ENCODE measurements at regions not wholly inside any gene's neighbourhood (a gene's known extent, or its start where the extent isn't known, plus 50 kb on each side); places are given as distances from the start of the nearest gene placed in this dataset.
"Not testable (repeated sequence)": the region's sequence is repeated elsewhere in the genome, so short reads cannot be mapped to it uniquely, and the experiment has no call there.

DNA sequence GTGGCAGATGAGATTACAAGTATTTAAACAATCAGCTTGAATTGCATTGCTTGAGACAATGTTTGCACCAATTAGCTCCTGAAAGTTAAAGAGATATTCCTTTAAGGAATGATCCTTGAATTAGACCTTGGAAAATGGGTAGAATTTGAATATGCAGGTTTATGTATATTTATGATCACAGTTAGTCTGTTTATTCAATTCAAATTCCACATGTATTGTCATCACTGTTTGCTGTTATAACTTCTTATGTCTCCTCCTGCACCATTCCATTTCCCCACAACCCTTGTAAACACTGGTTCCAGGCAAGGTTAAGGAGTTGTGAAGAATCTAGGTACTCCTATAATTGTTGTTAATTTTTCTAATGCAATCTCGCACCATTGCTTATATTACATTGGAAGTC, 518.2 kb upstream of the PBX1 start:
- DNase-seq = no peak

DNA sequence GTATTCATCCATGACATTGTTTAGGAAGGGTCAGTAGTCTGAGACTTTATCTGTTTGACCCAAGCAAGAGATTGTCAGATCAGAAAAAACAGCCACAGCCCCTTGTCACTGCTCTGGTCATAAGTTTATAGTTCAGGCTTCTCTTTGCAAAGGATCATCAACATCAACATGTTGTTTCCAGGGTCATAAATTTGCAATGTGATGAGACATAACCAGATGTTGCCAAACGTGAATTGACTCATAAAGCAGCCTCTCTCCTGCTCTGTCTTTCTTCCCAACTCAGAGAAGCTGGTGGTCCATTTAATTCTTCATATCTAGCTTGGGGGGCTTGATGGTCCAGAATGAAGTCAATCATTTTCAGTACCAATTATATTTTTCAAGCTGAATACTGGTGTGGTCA, 507.2 kb upstream of the PBX1 start:
- DNase-seq = no peak

DNA sequence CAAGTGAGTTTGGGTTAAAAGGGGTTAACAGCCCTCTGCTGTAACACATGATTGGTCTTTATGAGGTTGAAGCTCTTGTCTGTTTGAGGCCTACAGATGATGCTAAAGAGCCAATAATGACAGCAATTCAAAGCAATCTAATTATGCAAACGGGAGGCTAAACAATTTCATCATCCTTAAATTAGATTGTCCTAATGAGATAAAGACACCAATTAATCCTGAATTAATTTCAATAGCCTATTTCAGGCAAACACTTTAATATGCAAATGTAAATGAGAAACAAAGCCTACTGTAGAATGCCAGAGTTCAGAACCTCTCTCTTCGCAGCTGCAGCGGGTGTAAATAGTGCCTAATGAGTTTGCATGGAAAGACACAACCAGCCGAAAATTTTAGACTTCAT, 504.7 kb upstream of the PBX1 start:
- peak; percentile 20 for DNase-seq

DNA sequence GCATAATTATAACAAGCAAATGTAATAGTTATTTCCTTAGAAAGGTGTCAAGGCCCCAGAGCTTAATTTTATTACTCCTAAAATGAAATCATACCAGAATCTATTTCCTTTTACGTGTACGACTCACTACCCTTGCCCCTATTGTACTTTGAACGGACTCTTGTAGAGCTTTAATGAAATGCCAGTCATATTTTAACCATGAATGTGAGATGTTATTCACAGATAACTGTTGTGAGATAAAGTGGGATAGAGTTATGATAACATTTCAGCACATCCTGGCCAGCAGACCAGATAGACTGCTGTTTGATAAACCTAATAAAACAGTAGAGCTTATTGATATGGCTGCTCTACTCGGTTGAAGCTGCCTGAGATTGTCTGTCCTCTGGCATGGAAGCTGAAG, 500.8 kb upstream of the PBX1 start:
- DNase-seq = no peak

DNA sequence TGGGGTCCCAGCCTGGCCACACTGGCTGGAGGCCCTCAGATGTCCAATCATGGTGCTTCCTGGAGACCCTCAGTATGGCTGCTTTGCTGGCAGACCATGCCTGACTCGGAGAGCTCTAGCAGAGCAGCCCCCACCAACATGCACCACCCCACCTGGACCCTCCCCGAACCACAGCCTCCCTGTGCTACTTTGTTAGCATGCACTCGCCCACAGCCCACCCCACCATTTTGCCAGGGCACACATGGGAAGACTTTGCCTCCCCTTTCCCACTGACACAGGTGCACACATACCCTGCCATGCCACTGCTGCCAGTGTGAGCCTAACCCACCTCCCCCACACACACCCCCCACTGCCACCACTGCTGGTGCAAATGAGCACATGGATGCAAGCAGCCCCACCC, 497.5 kb upstream of the PBX1 start:
- DNase-seq = no peak

DNA sequence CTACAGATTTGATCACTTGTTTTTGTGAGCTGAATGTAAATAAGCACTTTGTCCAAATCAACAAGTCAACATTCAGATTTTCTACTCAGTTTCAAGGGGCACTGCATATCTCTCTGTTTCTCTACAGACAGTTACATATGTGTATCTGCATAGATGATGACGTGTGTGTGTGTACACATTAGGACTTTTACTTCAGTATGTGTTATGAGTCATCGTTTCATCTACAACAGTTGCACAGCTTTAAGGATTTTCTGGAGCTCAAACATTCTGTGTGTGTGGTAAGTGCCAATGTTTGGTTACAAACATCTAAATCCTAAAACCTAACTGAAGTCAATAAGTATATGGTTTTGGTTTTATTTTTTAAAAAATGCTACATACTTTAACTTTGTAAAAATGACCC, 494.5 kb upstream of the PBX1 start:
- no peak for DNase-seq

DNA sequence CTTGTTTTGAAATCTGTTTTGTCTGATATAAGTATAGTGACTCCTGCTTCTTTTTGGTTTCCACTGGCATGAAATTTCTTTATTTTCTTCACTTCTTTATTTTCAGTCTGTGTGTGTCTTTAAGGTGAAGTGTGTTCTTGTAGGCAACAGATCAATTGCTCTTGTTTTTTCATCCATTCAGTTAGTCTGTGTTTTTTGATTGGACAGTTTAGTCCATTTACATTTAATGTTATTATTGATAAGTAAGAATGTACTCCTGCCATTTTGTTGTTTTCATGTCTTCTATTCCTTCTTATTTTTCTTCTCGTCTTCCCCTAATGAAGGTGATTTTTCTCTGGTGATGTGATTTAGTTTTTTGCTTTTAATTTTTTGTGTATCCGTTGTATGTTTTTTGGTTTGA, 487.7 kb upstream of the PBX1 start:
- no peak for DNase-seq

DNA sequence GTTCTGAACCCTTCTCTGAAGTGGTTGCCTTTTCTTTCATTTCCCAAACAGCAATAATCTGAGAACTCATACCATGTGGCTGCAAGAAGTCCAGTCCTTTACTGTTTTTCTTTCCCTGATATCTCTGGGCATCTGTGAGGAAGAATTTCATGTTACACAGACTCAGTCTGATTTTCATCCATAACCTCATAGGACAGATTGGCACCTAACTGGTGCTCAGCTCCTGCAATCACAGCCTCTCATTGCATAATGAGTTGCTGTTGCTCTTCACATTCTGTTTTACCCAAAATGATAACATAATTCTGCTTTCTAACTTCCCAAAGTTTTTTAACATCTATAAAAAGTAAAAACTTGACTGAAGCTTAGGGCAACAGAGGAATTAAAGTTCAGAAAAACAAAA, 472.2 kb upstream of the PBX1 start:
- no peak for DNase-seq

DNA sequence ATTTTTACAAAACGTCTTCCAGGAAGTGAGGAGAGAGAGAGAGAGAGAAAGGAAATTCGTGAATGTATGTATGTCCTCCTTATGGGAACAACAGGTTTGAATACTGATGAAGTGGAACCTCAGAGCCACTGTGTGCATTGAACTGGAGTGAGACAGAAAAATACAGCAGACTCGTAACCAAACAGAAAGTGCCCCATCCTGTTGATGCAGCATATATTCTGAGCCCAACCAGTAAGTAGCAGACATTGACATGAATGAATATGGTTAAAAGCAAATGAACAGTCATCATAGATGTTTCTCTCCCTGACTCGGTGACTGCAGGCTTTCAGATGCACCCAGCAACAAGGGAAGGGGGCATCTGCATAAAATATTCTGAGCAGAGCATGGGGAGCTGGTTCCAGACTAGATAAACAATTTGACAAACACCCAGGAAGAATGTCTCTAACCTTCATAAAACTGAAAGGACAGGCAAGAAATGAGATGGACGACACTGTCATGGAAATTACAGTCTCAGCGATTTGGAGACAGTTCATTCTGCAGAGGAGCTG, 471.0 kb upstream of the PBX1 start:
- no peak for DNase-seq

DNA sequence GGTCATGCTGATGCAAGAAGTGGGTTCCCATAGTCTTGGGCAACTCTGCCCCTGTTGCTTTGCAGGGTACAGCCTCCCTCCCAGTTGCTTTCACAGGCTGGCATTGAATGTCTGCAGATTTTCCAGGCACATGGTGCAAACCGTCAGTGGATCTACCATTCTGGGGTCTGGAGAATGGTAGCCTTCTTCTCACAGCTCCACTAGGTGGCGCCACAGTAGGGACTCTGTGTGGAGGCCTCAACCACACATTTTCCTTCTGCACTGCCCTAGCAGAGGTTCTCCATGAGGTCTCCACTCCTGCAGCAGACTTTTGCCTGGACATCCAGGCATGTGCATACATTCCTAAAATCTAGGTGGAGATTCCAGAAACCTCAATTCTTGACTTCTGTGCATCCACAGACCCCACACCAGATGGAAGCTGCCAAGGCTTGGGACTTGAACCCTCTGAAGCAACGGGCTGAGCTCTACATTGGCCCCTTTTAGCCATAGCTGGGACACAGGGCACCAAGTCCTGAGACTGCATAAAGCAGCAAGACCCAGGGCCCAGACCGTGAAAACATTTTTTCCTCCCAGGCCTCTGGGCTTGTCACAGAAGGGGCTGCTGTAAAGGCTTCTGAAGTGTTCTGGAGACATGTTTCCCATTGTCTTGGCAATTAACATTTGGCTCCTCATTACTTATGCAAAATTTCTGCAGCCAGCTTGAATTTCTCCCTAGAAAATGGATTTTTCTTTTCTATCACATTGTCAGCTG, 466.2 kb upstream of the PBX1 start:
- DNase-seq = no peak

DNA sequence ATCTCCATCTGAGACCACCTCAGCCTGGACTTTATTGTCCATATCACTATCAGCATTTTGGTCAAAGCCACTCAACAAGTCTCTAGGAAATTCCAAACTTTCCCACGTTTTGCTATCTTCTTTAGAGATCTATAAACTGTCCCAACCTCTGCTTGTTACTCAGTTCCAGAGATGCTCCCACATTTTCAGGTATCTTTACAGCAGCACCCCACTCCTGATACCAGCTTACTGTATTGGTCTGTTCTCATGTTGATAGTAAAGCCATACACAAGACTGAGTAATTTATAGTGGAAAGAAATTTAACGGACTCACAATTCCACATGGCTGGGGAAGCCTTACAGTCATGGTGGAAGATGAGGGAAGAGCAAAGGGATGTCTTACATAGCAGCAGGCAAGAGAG, 465.4 kb upstream of the PBX1 start:
- no peak for DNase-seq

DNA sequence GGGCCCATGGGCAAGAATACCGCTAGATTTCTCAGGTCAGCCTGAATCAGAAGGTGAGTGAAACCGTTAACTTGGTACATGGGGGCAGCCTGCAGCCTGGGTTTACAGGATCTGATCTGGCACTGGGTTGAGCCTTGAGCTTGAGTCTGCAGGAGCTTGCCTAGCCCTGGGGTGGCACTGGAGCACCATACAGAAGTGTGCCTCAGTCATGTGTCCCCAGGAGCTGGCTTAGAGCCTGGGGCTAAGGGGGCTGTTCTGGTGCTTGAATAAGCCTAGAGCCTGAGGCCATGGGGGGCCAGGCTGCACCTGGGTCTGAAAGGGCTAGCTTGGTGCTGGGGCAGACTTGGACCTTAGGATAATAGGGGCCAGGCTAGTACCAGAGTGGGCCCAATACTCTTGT, 457.2 kb upstream of the PBX1 start:
- no peak for DNase-seq

DNA sequence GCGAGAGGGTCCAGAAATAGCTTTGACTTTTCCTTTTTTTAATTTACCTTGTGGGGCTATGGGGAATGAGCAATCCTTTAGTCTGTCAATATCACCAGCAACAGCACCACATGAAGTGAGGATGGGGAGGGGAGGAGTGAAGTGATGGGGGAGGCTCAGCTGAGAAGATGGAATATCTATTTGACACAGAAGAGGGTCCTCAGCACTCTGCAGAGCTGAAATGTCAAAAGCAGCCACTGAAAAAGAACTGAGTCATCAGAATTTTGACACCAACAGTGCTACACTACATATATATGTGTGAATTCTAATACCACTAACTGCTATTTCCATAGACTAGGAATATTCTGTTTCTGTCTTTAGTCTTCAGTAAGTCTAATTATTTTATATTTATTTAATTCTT, 427.0 kb upstream of the PBX1 start:
- no peak for DNase-seq

DNA sequence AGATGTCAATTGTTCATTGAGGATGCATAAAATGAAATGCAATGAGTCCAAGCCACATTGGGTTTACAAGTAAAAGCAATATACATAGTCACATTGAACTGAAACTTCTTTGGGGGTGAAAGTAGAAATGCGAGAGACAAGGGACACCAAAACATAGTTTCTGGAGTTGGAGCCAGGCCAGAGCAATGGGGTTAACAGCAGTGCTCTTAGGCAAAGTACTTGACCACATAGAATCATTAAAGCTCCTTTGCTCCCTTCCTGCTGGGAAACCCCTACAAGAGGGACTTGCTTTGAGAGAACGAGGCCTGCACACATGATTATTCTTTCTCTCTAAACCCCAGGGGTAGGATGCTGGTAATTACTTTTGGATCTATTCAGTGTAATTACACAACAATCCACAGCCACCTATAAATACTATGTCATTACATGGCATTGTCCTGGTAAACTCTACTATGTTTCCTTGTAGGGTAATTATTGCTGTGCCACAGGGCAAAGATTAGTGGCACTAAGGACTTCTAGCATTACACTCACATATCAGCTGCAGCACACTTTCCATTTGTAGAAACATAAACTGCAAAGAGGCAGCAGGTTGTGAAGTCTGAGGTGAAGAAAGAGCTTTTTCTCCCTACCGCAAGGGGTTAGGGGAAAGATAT, 421.6 kb upstream of the PBX1 start:
- DNase-seq = no peak

DNA sequence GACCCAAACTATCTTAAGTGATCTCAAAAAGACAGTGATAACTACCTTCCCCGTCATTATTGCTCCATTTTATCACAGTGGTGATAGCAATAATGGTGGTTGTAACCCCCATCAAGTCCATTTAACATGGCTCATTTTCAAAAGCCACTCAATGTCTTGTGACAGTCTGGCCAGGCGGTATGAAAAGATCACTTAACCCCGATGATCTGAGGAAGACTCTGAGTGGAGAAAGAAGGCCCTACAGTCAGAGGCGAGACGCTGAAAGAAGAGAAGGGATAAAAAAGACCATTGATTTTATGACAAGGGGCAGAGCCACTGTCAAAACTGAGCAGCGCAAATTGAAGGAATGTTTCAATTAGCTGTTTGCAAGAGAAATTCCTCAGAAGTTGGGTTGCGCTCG, 417.2 kb upstream of the PBX1 start:
- no peak for DNase-seq

DNA sequence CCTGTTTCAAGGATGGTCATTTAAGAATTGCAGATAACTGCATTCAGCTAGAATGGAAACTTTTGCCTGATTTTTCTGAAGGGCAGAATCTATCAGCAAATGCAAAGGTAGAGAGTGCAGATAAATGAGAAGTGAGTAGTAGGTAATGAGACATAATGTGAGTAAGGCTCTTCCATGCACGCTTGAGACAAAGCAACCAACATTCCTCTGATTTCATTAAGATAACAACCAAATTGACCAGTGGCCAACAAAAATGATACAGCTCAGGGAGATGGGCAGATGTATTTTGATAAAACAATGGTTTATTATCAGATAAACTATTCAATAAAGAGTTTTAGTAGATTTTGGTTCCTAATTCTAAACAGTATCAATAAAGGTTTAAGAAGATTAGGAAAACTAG, 404.4 kb upstream of the PBX1 start:
- DNase-seq = no peak

DNA sequence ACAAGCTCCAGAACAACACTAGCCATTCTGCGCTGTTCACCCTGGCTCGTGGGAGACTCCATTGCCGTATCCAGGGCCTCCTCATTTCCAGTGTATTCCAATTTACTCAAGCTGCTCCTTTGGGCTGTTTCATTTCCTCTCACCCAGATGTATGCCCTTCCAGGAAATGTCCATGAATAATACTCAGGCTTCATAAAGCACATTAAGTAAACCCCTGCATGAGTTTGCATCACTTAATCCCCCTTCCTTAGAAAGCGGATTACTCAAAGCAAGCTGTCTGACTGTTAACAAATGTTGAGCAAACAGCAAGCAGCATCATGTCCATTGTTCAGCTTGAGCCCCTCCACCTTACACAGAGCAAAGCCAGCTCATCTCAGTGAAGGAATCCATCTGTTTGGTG, 403.6 kb upstream of the PBX1 start:
- DNase-seq = peak; percentile 96

DNA sequence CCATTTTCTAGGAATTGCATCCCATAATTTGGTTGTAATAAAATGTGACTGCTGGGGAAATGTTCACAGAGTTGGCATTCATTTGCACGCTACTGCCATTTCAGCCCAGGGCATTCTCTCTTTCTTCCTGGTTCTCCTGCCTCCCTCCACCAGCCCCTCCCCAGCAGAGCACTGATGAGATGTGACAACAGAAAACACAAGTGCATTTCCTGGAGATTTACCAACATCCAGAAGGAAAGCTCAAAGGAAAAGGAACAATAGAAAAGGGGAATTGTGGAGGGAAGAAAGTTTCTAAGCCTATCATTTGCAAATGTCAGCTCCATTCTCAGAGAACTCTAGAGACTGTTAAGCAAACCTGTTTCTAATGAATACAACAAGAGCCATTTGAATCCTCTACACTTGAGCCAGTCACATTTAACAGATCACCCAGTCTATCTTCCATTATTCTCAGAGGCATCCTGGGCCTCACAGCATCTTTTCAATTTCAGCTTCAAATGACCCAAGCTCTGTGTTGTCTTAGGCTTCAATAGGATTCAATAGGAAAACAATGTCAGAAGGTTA, 395.6 kb upstream of the PBX1 start:
- no peak for DNase-seq

DNA sequence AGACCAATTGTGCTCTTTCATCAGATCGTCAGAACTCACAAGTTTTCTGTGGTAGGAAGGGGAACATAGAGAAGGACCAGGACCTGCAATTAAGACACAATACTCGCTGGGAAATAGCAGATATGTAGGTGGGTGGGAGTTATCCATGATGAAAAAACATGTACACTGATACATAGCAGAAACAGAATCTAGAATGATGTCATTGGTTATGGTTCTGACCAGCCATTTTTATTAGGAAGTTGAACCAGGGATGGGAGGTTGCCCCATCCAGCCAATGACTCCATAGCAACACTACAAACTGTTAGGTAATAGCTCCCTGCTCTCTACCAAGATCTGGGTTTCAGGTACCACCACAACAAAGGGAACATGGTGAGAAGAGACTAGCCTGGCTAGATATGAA, 393.5 kb upstream of the PBX1 start:
- no peak for DNase-seq

DNA sequence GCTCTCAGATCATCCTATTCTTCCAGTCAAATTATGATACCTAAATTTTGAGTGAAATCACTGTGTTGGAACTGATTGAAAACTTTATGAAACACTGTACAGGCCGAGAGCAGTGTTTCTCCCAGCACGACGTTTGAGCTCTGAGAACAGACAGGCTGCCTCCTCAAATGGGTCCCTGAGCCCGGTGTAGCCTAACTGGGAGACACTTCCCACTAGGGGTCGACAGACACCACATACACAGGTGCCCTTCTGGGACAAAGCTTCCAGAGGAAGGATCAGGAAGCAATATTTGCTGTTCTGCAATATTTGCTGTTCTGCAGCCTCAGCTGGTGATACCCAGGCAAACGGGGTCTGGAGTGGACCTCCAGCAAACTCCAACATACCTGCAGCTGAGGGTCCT, 392.5 kb upstream of the PBX1 start:
- not testable (repeated sequence) for DNase-seq

DNA sequence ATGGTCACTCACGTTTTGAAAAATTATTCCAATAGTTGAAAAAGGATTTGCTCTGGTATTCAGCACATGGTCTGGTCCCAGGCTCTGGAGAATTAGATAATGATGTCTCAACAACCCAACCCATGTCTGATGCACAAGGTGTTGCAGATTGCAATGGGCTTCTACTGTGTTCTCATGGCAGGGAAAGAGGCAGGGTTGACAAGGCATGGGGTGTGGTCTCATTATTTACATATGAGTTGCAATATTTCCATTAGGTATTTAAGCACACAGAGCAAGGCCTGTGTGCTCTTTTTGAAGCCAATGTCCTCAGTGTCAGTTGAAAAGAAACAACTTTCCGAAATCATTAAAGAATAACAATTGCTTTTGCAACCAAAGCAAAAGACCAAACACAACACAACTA, 381.9 kb upstream of the PBX1 start:
- DNase-seq = no peak

DNA sequence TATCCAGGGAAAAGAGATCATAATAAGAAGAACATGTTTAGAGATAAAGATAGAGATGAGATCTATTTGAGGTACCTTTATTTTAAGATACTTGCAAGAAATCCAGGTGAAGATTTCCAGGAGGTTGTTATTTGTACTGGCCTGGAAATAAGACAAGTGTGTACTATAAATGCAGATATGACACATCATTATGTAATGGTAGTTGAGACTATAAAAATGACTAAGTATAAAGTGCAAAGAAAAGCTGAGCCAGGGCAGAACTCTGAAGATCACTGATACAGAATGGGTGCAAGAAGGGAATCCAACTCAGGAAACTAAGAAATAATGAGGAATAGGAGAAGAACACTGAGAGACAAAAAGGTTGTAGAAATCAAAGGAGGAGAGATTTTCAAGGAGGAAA, 378.2 kb upstream of the PBX1 start:
- DNase-seq = no peak

DNA sequence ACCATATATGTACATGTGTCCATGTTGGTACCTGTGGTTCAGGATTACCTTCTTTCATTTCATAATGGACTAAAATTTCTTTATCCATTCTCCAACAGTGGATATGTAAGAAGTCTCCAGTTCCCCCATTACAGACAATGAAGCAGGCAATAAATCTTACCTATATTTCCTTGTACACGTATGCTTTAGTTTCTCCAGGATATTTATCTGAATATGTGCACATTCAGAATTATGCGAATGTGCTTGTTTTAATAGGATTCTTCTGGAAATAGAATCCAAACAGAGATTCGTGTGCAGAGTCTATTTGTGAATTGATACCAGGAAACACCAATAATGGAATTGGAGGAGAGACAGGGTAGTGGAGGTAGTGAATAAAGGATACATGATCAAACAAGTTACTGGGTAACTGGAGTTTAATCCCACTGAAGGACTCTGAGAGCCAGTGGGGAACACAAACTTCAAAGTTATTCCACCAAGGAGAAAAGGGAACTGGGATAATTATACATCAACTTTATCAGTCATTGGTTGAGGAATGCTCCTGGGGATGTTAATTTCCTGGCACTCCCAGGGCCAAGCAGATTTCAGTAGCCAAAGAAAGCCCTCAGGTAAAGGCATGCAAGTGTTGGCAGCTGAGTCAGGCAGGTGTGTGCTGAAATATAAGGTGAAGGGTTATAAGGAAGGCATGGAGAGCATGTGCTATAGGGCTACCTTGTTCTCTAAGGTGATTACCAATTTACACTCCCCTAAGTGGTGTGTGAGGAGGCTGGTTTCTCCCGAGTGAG, 374.9 kb upstream of the PBX1 start:
- DNase-seq = no peak

DNA sequence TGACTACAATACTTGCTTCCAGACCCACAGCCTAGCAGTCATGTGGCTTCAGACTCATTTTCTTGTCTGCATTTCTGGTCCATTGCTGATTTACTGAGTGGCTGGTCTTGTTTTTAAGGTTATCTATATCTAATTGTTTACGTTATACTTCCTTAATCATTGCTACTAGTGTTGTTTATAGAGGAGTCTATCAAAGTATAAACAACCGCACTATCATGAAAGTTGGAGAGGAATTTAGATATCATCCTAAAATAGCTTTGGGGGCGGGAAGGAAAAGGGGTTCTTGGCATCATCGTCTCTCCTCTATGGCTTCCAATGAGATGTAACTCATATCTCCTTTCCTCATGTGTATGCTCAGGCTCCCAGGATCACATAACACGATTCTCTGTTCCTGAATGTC, 372.1 kb upstream of the PBX1 start:
- DNase-seq = no peak

All from NCI-H524 treated with DMSO at 0.1 percent for 48 hours (cell line).